K562 (cell line): ENCODE measurements at regions not wholly inside any gene's neighbourhood (a gene's known extent, or its start where the extent isn't known, plus 50 kb on each side); places are given as distances from the start of the nearest gene placed in this dataset.

ENCODE experiments used
- ATAC-seq: fragments of 200-7000 bp; cut with Tn5 transposase; 3 replicates; pipeline ENCODE4 v1.9.1; 2020; ENCODE audit warnings: moderate library complexity
- BruUV-seq: library from RNA; stranded (reverse); fragments of 400-500 nt; replicated peaks from 2 replicates; lab custom pipeline; 2021; lab: Mats Ljungman, UMichigan
- CTCF ChIA-PET: fragments of 300-600 bp; formaldehyde crosslinking; extraction: SDS; loops from one replicate; lab custom pipeline; 2021; ENCODE audit warnings: low intra/inter-chr PET ratio; lab: Yijun Ruan, JAX
- POLR2A ChIA-PET: fragments of 300-600, 350-650 bp; sonication (Branson Sonifier 250); formaldehyde crosslinking; extraction: SDS; loops from one replicate; lab custom pipeline; 2021; ENCODE audit warnings: antibody characterized with exemption, inconsistent platforms; lab: Yijun Ruan, JAX
- DNase-seq, 4 experiments: peaks; one replicate each; pipeline versions ENCODE4 v3.0.0 to v3.0.0-alpha.2; 2011 to 2018; ENCODE audit warnings: low spot score in 3 of 4, mixed read lengths in 3 of 4; ENCODE audit errors: extremely low read depth in 1 of 4
- FAIRE-seq: peaks from 2 replicates; lab custom pipeline; 2011; peaks lifted over from hg19 to GRCh38; lab: Jason Lieb, UNC
- H2AFZ ChIP-seq: 2 replicates; pipeline ENCODE4 v1.6.0; 2011; ENCODE audit warnings: low read depth, low read length, control low read depth, inconsistent platforms
- H3K27ac ChIP-seq: fragments of 200-600 bp; 3 replicates; pipeline ENCODE4 v1.8.0; 2011; ENCODE audit warnings: low read depth, mild to moderate bottlenecking, control low read depth, inconsistent platforms, low read length, moderate library complexity, mixed read lengths; ENCODE audit errors: extremely low read depth
- H3K27me3 ChIP-seq, 2 experiments: fragments of 300-600 bp in 1 of 2; 2 replicates in 1 of 2; 3 replicates in 1 of 2; pipeline versions ENCODE4 v1.6.0 to v1.8.0; 2011; ENCODE audit warnings: inconsistent platforms in 2 of 2, low read length in 2 of 2, mild to moderate bottlenecking in 1 of 2, mixed read lengths in 1 of 2, moderate library complexity in 1 of 2; ENCODE audit not compliant: control insufficient read depth in 2 of 2, insufficient read depth in 2 of 2
- H3K36me3 ChIP-seq: fragments of 300-600 bp; 3 replicates; pipeline ENCODE4 v1.8.0; 2011; ENCODE audit warnings: mild to moderate bottlenecking, low read length, inconsistent platforms; ENCODE audit not compliant: control insufficient read depth, insufficient read depth
- H3K4me1 ChIP-seq, 2 experiments: fragments of 200-600 bp in 1 of 2; replicated peaks in 1 of 2; 2 replicates in 1 of 2; 3 replicates in 1 of 2; pipeline versions ENCODE4 v1.5.1 to v1.8.0; 2011; ENCODE audit warnings: inconsistent platforms in 2 of 2, low read length in 2 of 2, mild to moderate bottlenecking in 1 of 2, mixed read lengths in 1 of 2, moderate library complexity in 1 of 2; ENCODE audit not compliant: control insufficient read depth in 2 of 2, insufficient read depth in 2 of 2
- H3K4me2 ChIP-seq: 2 replicates; pipeline ENCODE4 v1.6.1; 2011; ENCODE audit warnings: low read length, control low read depth, inconsistent platforms, mixed read lengths; ENCODE audit not compliant: insufficient read depth
- H3K4me3 ChIP-seq: fragments of 200-600 bp; sonication (generic), shearing (Covaris generic); 2 replicates; pipeline ENCODE4 v1.5.1; 2016; ENCODE audit warnings: control low read depth, inconsistent platforms
- H3K79me2 ChIP-seq: fragments of 200-600 bp; 3 replicates; pipeline ENCODE4 v1.8.0; 2011; ENCODE audit warnings: low read length, inconsistent platforms; ENCODE audit not compliant: control insufficient read depth, insufficient read depth
- H3K9ac ChIP-seq, 2 experiments: 2 replicates each; pipeline versions ENCODE4 v1.6.0 to v1.6.1; 2011; ENCODE audit warnings: low read depth in 2 of 2, low read length in 2 of 2, control low read depth in 1 of 2, inconsistent platforms in 1 of 2, mild to moderate bottlenecking in 1 of 2, mixed read lengths in 1 of 2; ENCODE audit not compliant: insufficient read depth in 1 of 2
- H3K9me1 ChIP-seq: one replicate; pipeline ENCODE4 v1.6.0; 2011; ENCODE audit warnings: inconsistent platforms, mild to moderate bottlenecking, low read length, moderate library complexity; ENCODE audit not compliant: control insufficient read depth, insufficient read depth
- H3K9me3 ChIP-seq: replicated peaks from 2 replicates; pipeline ENCODE4 v1.5.1; 2011; ENCODE audit warnings: low read depth, low read length, inconsistent platforms; ENCODE audit not compliant: control insufficient read depth, insufficient read depth
- H4K20me1 ChIP-seq: replicated peaks from 2 replicates; pipeline ENCODE4 v1.6.1; 2011; ENCODE audit warnings: low read length, inconsistent platforms, mixed read lengths; ENCODE audit not compliant: control insufficient read depth, insufficient read depth
- CHD2 ChIP-seq: IDR thresholded peaks from 2 replicates; pipeline ENCODE4 v1.6.1; 2011; ENCODE audit warnings: low read depth, low read length
- SMAD4 ChIP-seq: fragments of 250-450 bp; sonication (Bioruptor Pico); conservative IDR thresholded peaks from 2 replicates; pipeline ENCODE4 v1.8.0; 2021; ENCODE audit warnings: inconsistent platforms, mild to moderate bottlenecking, moderate library complexity
- ZC3H8 ChIP-seq: fragments of 450-650 bp; IDR thresholded peaks from 2 replicates; pipeline ENCODE4 v1.6.1; 2017
- WGBS: fragments of 100-300 bp; shearing (Covaris generic); methylation state at CpG from one replicate; pipeline ENCODE4 v1.1.6; 2016; ENCODE audit warnings: low coverage, mixed read lengths; ENCODE audit not compliant: insufficient coverage; ENCODE audit errors: missing lambda C conversion rate; 5-methylcytosine and 5-hydroxymethylcytosine counted together
- in situ Hi-C: fragments of 300-500 bp; cut with MboI; formaldehyde crosslinking; loops from 4 replicates; pipeline ENCODE4 v1.15.0; 2018; ENCODE audit warnings: inconsistent platforms, mixed read lengths
- intact Hi-C: fragments of 100-400 bp; cut with micrococcal nuclease; formaldehyde crosslinking; loops from 2 replicates; pipeline ENCODE4 v1.14.2; 2022
- TF ChIP-seq, protein P1 (sequence below): fragments of 250-450 bp; sonication (Bioruptor Pico); IDR thresholded peaks from 2 replicates; pipeline ENCODE4 v1.5.1; 2021; ENCODE audit warnings: mild to moderate bottlenecking

DNA sequence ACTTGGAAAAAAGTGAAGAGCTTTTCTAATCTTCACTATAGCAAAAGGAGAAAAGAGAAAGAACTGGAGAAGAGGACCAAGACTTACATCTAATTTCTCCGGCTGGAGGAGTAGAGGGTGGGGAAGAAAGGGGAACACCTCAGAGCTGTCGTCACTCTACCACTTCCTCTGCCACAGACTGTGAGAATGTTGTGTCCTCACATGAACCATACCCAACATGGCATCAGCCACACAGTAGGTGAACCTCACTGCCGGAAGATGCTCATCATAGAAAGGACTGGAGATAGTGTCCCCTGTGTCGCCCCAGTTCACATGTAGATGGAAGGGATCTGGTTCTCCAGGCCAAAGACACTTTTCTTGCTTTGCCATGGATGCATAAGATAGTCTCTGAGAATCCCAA lies 604.4 kb upstream of the NOX3 start:
- POLR2A ChIA-PET: no interaction called here
- no peak overlapping the region for H2AFZ ChIP-seq
- H3K36me3 ChIP-seq: no peaks in the 10 kb centered on the region
- ATAC-seq (no peak), DNase-seq (no peak), FAIRE-seq (no peak)
- in situ Hi-C loops: no loop called here
- no peak overlapping the region for H3K9ac ChIP-seq
- 0% methylated on average over 3 of the region's 4 CpGs for WGBS
- H3K27me3 ChIP-seq: no peaks in the 10 kb centered on the region
- H3K4me3 ChIP-seq: no peak overlapping the region
- CTCF ChIA-PET: no interaction called here
- no peaks in the 10 kb centered on the region for H4K20me1 ChIP-seq
- no peaks in the 10 kb centered on the region for H3K9me3 ChIP-seq
- no TSS peak for BruUV-seq
- no peak overlapping the region for H3K27ac ChIP-seq
- H3K4me2 ChIP-seq: no peak overlapping the region
- TF ChIP-seq, protein P1, sequence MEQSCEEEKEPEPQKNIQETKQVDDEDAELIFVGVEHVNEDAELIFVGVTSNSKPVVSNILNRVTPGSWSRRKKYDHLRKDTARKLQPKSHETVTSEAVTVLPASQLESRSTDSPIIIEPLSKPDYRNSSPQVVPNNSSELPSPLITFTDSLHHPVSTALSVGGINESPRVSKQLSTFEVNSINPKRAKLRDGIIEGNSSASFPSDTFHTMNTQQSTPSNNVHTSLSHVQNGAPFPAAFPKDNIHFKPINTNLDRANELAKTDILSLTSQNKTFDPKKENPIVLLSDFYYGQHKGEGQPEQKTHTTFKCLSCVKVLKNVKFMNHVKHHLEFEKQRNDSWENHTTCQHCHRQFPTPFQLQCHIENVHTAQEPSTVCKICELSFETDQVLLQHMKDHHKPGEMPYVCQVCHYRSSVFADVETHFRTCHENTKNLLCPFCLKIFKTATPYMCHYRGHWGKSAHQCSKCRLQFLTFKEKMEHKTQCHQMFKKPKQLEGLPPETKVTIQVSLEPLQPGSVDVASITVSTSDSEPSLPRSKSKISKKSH (CRISPR knock-in tag): no peak
- TF ChIP-seq, all 486 proteins: peak for 0
- Histone ChIP-seq H3K79me2 (no peaks in the 10 kb centered on the region), H3K4me1 (no peaks in the 10 kb centered on the region), H3K9me1 (no peaks in the 10 kb centered on the region)
- intact Hi-C loops: no loop called here

DNA sequence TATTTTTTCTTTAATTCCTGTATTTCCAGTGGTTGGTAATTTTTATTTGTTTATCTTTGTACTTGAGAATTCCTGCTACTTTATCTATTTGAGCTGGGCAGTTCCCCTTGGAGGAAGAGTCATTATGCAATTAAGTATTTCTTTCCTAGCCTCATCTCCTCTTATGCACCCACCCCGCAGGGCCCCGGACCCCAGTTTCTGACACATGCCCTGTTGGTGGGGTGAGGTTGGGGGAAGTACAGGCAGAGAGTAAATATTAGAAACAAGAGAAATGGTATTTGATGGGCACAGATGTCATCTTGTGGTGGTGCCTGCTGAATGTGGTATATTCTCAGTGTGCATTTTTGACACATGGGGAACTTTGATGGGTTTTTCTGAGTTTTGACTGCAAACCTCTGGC lies 602.7 kb upstream of the NOX3 start:
- Histone ChIP-seq H3K79me2 (no peaks in the 10 kb centered on the region), H3K4me2 (no peak overlapping the region), H3K4me1 (no peaks in the 10 kb centered on the region), H3K9me1 (no peaks in the 10 kb centered on the region), H3K27me3 (no peaks in the 10 kb centered on the region), H3K9me3 (no peaks in the 10 kb centered on the region), H2AFZ (no peak overlapping the region), H4K20me1 (no peaks in the 10 kb centered on the region), H3K9ac (no peak overlapping the region), H3K27ac (no peak overlapping the region), H3K4me3 (no peak overlapping the region), H3K36me3 (no peaks in the 10 kb centered on the region)
- WGBS: 0% methylated on average over 2 of the region's 2 CpGs
- POLR2A ChIA-PET: interaction anchor here (0.7 kb wide), 1 partner anchor 10 kb away, joined by 4 read pairs; no protein-coding TSS in a partner anchor
- intact Hi-C loops: no loop called here
- CTCF ChIA-PET: no interaction called here
- BruUV-seq: no TSS peak
- ATAC-seq (no peak), FAIRE-seq (no peak), DNase-seq (no peak)
- in situ Hi-C loops: no loop called here
- no peak for TF ChIP-seq SMAD4
- TF ChIP-seq ZC3H8: no peak
- no peak for TF ChIP-seq CHD2
